ENCODE measurements at regions not wholly inside any gene's neighbourhood (a gene's known extent, or its start where the extent isn't known, plus 50 kb on each side); places are given as distances from the start of the nearest gene placed in this dataset.

DNA sequence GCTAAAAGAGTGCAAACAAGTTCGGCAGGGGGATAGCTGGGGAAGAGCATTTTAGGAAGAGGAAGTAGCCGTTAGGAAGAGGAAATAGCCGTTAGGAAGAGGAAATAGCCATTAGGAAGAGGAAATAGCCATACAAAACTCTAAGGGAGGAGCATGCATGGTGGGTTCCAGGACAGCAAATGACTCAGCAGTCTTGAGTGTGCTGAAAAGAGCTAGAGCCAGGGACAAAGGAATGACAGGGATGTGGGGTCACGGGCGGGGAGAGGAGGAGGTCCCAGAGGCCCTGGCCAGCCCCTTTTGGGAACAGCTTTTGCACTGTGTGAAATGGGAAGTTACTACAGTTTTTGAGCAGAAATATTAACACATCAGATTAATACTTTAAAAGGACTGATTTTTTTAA lies 882.6 kb downstream of the TRIML1 start:
- peak overlapping the region; percentile 62 for H3K4ac ChIP-seq (ENCODE audit: low read depth, low read length)
- H3K18ac ChIP-seq (ENCODE audit: low read depth, low read length) = peak overlapping the region; percentile 83
- peak overlapping the region; percentile 29 for H3K14ac ChIP-seq (replicated peaks; ENCODE audit: low read depth, low read length)
- peak overlapping the region; percentile 73 for H2BK20ac ChIP-seq (ENCODE audit: low read depth, low read length)
- 72% methylated on average over 3 of the region's 5 CpGs; no CpG with 5 or more reads in 1 of the 2 experiments for WGBS, 2 experiments (ENCODE audit: extremely low coverage in 2 of 2, insufficient read length in 1 of 2)
- no peaks in the 10 kb centered on the region for H3K36me3 ChIP-seq (ENCODE audit: control insufficient read depth, insufficient read depth, low read length)
- H4K91ac ChIP-seq (ENCODE audit: insufficient read depth, low read depth, low read length) = peak overlapping the region; percentile 10
- DNase-seq = peak; percentile 67
- dilution Hi-C loops (cut with HindIII; ENCODE audit: low sequenced_read_pairs, unreplicated experiment) = no loop called here
- H3K9me1 ChIP-seq (ENCODE audit: insufficient read depth, low read length) = no peaks in the 10 kb centered on the region
- ChIA-PET CTCF (interaction anchor here (0.9 to 2.0 kb wide), 4 partner anchors 10 to 102 kb away, joined by 3 to 9 read pairs (median 6); no protein-coding TSS in a partner anchor), POLR2A (ENCODE audit: unreplicated experiment) (interaction anchor here (0.6 kb wide), 1 partner anchor 323 kb away, joined by 3 read pairs; no protein-coding TSS in a partner anchor)
- H4K5ac ChIP-seq (ENCODE audit: low read depth, low read length) = peak overlapping the region; percentile 22
- peak overlapping the region; percentile 88; the same call in 1 of the 2 replicates for H3K27ac ChIP-seq (ENCODE audit: insufficient read depth, low read length)
- ATAC-seq (ENCODE audit: low read depth) = peak; percentile 80
- BruUV-seq (replicated peaks) = no TSS peak
- no peak overlapping the region for H3K4me3 ChIP-seq (ENCODE audit: insufficient read depth, low read depth, low read length)
- H2AK5ac ChIP-seq (ENCODE audit: low read depth, low read length) = peak overlapping the region; percentile 25; the same call in 1 of the 2 replicates
- no peaks in the 10 kb centered on the region for H3K9me3 ChIP-seq (ENCODE audit: control insufficient read depth, insufficient read depth, low read length)
- H2BK120ac ChIP-seq (ENCODE audit: low read depth, low read length) = peak overlapping the region; percentile 82
- H4K20me1 ChIP-seq (ENCODE audit: insufficient read depth, low read length) = no peaks in the 10 kb centered on the region
- intact Hi-C loops (cut with micrococcal nuclease) = no loop called here
- H3K9ac ChIP-seq (ENCODE audit: low read depth, low read length) = no peak overlapping the region
- H2BK5ac ChIP-seq (ENCODE audit: low read depth, low read length, poor library complexity, severe bottlenecking) = peak overlapping the region; percentile 79
- H4K8ac ChIP-seq (ENCODE audit: low read depth in 2 of 2, low read length in 2 of 2) = peak overlapping the region; percentile 49 to 84
- H2AFZ ChIP-seq (replicated peaks; ENCODE audit: low read length, poor library complexity) = peak overlapping the region; percentile 25
- 0 out of 2 replicates have a peak overlapping the region, but pooled peaks have one; percentile 13 for H3K56ac ChIP-seq (ENCODE audit: extremely low read depth, insufficient read depth, low read length)
- no peaks in the 10 kb centered on the region for H3K27me3 ChIP-seq (ENCODE audit: control insufficient read depth, insufficient read depth, low read length)
- H2AK9ac ChIP-seq (replicated peaks; ENCODE audit: low read depth, low read length, poor library complexity) = no peak overlapping the region
- peak overlapping the region; percentile 71; the same call in 2 of the 3 replicates for H2BK15ac ChIP-seq (ENCODE audit: low read depth, low read length)
- H3K4me2 ChIP-seq (ENCODE audit: low read depth, low read length) = peak overlapping the region; percentile 14; the same call in 1 of the 2 replicates
- peaks cover 2% of the 10 kb centered on the region for H3K4me1 ChIP-seq (ENCODE audit: control insufficient read depth, insufficient read depth, low read length)
- no peaks in the 10 kb centered on the region for H3K79me1 ChIP-seq (ENCODE audit: low read depth in 1 of 2, low read length in 2 of 2)
- TF ChIP-seq MAFK (IDR thresholded peaks at IDR 0.05; ENCODE audit: low read depth, low read length) = peak; percentile 3; the same call in 1 of the 2 replicates
- TF ChIP-seq, protein P1, sequence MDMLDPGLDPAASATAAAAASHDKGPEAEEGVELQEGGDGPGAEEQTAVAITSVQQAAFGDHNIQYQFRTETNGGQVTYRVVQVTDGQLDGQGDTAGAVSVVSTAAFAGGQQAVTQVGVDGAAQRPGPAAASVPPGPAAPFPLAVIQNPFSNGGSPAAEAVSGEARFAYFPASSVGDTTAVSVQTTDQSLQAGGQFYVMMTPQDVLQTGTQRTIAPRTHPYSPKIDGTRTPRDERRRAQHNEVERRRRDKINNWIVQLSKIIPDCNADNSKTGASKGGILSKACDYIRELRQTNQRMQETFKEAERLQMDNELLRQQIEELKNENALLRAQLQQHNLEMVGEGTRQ (IDR thresholded peaks at IDR 0.05; ENCODE audit: low read depth, low read length) = no peak
- TF ChIP-seq BHLHE40 (IDR thresholded peaks at IDR 0.05; ENCODE audit: low read depth, low read length) = peak; percentile 9; the same call in 1 of the 2 replicates
- no peak for TF ChIP-seq POLR2A (IDR thresholded peaks at IDR 0.05; ENCODE audit: low read depth, low read length)
- TF ChIP-seq RCOR1 (IDR thresholded peaks at IDR 0.05; ENCODE audit: insufficient replicate concordance, low read length) = no peak
- no peak for TF ChIP-seq FOS (IDR thresholded peaks at IDR 0.05; ENCODE audit: low read depth, low read length)
- TF ChIP-seq RFX5 (IDR thresholded peaks at IDR 0.05; ENCODE audit: low read depth, low read length) = no peak
- TF ChIP-seq, protein P2, sequence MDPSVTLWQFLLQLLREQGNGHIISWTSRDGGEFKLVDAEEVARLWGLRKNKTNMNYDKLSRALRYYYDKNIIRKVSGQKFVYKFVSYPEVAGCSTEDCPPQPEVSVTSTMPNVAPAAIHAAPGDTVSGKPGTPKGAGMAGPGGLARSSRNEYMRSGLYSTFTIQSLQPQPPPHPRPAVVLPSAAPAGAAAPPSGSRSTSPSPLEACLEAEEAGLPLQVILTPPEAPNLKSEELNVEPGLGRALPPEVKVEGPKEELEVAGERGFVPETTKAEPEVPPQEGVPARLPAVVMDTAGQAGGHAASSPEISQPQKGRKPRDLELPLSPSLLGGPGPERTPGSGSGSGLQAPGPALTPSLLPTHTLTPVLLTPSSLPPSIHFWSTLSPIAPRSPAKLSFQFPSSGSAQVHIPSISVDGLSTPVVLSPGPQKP (IDR thresholded peaks at IDR 0.05; ENCODE audit: borderline replicate concordance, low read depth, low read length) = no peak
- no peak for TF ChIP-seq MXI1 (IDR thresholded peaks at IDR 0.05; ENCODE audit: borderline replicate concordance, low read depth, low read length)
- no peak for TF ChIP-seq RAD21 (IDR thresholded peaks at IDR 0.05; ENCODE audit: low read length)
- TF ChIP-seq CHD1 (IDR thresholded peaks at IDR 0.05; ENCODE audit: low read depth, low read length) = no peak
- TF ChIP-seq NFE2L2 (IDR thresholded peaks at IDR 0.05; ENCODE audit: low read depth, low read length) = peak; percentile 90
- no peak for TF ChIP-seq CEBPB (IDR thresholded peaks at IDR 0.05; ENCODE audit: low read depth, low read length)
- in situ Hi-C loops (cut with MboI; ENCODE audit: low sequenced_read_pairs) = no loop called here
- 0 out of 2 replicates have a peak overlapping the region, but pooled peaks have one; percentile 30 for H3K23ac ChIP-seq (ENCODE audit: low read depth, low read length)

All from IMR-90 (cell line).